GM04504 (cell line): ENCODE measurements at regions not wholly inside any gene's neighbourhood (a gene's known extent, or its start where the extent isn't known, plus 50 kb on each side); places are given as distances from the start of the nearest gene placed in this dataset.

ENCODE experiments used
- DNase-seq: peaks from one replicate; pipeline ENCODE4 v3.0.0-alpha.2; 2012; ENCODE audit warnings: low read depth

DNA sequence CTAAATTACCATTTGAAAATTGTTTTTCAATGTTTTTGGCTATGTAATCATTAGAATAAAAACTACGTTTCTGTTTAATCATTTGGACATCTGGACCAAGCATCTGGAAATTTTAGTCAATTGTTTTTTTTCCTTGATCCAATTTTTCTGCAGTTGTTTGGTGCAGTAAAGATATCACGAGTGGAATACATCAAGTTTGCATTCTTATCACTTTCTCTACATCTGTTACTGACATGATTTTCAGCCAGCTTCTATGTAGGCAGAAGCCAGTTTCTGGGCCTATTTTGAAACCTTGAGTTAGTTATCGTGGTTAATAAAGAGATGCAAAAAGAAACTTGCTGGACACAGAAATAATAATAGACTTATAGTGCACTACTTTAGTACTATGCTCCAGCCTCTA, 277.9 kb upstream of the ADAMTS5 start:
- no peak for DNase-seq

DNA sequence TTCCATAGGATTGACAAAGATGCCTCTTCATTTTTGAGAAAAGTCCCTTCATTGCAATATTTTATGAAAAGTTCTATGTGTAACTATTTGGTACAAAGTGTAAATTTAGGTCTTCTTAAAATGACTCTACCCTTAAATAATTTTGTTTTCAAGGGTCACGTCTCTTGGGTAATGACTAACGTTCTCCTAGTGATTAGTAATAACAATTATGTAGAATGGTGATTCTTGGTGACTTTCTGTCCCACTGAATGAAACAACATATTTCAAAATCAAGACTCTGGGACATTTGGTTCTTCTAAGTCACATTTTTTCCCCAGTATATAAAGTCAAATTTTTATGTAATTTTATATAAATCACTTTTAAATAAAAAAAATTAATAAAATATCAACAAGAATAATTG, 277.5 kb upstream of the ADAMTS5 start:
- DNase-seq: no peak

GRCh38 chr21:27240839-27241238, 274.0 kb upstream of the ADAMTS5 start:
- no peak for DNase-seq

GRCh38 chr21:27233514-27234115, 266.7 kb upstream of the ADAMTS5 start:
- DNase-seq: no peak

GRCh38 chr21:27225940-27226339, 259.1 kb upstream of the ADAMTS5 start:
- DNase-seq: no peak

DNA sequence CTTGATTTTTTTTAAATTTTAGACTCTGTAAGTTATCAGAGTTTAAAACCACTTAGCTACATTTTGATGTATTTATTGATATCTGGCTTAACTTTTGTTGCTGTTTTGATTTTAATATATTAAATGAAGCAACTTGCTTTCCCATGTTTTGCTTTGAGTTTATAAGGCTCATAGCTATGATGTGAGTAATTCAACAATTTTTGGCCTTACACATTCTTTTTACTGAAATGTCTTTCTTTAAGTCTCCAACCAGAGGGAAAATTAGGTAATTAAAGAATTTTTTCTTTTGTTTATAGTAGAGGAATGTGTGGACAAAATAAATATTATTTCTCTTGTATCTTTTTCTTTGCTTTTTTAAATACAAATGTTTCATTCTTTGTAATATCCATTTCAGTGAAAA, 258.3 kb upstream of the ADAMTS5 start:
- DNase-seq: no peak

- no peak for DNase-seq
These were observed 257.3 kb upstream of the ADAMTS5 start for GRCh38 chr21:27224169-27224568.

DNA sequence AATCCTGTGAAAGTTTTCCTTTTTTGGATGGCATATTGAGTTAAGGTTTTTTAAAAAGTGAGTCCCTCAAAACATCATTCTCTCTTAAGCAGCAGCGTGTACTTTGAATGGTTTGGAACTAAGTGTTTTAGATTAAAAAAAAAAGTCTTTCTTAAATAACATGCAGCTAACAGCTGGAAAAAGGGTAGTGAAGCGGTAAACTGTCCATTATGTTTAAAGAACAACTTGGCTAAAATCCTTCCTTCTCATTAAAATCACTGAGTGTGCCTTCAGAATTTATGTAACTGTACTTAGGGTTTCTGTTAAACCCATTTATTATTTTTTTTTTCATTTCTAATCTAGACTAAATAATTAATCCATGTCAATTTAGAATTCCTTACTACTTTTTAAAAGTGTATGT, 254.2 kb upstream of the ADAMTS5 start:
- no peak for DNase-seq

- DNase-seq: no peak
These were observed 253.5 kb upstream of the ADAMTS5 start for GRCh38 chr21:27220416-27220815.

GRCh38 chr21:27219068-27219467, 252.2 kb upstream of the ADAMTS5 start:
- DNase-seq: no peak

DNA sequence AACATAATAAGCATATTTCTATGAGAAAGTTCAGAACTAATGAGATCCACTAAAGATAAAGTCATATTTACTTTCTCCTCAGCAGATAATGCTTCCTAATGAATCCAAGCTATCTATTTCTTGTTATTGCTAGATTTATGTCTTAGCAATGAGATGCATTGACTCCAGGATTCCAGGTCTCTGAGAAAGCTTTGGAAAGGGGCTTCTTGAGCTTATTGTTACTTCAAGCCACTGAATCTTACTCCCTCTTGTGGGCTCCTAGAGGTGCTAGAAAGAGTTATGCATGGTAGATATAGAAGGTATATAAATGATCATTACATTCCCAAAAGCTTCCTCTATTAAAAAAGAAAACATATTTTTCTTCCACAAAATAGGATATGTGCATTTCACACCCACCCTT, 246.4 kb upstream of the ADAMTS5 start:
- no peak for DNase-seq

DNA sequence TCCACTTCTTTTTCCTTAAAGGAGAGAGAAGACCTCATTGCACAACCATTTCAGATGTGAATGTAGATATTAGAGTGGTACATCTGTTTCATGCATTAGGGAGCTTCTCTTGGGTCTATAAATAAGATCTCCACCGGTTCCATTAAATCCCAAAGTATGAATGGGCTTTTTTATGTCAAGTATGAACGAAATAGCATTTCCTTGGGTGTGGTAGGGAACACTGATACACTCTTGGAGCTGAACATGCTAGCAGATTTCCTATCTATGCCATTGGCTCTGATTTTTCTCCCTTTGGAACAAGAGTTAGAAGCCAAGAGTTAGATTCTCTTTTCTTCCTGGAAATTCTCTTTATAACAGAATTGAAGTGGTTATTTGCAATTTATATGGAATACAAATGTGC, 245.6 kb upstream of the ADAMTS5 start:
- no peak for DNase-seq

- DNase-seq: no peak
These were observed 242.7 kb upstream of the ADAMTS5 start for GRCh38 chr21:27209546-27209945.

DNA sequence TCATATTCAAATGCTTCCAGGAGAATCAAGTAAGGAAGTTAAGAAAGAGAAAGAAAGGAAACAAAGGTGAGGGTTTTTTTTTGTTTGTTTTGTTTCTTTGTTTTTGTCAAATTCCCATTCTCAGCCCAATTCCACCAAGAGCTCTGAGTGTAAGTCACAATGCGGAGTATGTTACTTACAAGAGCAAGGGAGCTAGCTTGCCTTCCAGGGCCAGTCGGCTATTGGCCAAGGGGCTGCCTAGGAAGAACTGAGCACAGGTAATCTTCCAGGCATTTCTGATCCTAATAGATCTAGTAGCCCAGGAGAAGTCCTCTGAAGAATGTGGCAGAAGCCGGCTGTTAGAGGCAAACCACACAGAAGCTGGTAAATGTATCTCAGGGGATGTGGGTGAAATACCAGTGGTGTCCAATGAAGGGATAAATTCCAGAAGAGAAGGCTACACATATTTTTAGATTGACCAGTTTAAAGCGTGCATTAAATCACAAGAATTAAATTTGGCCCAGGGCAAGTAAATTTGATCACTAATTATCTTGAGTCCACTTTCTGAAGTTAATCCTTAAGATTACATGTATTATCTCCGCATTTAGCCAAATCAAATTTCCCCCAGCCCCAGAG, 239.6 kb upstream of the ADAMTS5 start:
- no peak for DNase-seq

GRCh38 chr21:27202301-27202700, 235.4 kb upstream of the ADAMTS5 start:
- no peak for DNase-seq

DNA sequence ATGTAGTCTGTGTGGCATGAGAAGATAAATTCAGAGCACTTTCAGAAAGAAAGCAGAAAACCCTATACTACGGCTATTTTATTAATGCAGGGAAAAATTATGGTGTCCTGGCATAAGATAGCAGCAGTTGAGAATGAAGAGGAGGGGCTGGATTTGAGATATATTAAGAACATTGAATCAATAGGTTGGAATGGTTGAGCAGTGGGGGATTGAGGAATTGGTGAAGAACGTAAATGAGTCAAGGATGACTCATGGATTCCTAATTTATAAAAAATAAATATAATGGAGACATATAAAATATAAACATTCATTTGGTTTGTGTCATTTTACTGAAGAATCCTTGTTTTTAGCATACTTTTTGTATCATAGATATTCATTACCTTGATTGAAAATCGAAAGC, 234.3 kb upstream of the ADAMTS5 start:
- DNase-seq: no peak

GRCh38 chr21:27196651-27197050, 229.8 kb upstream of the ADAMTS5 start:
- DNase-seq: no peak

- no peak for DNase-seq
These were observed 225.5 kb upstream of the ADAMTS5 start for GRCh38 chr21:27192281-27192949.

- peak; percentile 28 for DNase-seq
These were observed 223.7 kb upstream of the ADAMTS5 start for GRCh38 chr21:27190601-27191000.

DNA sequence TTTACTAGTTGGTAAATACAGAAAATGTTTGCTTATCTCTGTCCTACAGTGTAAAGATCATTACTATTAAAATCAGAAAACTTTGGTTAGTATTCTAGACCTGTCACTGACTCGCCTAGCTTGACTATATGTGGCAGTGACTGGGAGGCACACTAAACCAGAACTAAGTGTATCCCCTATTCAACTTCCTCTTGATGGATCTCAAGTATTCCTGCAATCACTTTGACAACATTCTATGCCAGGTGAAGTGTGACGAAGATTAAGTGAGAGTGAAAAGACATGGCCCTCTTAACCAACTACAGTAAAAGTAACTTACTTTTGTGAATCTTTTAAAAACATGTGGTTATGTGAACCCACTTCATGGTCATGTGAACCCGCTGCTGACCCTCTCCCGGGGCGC, 223.0 kb upstream of the ADAMTS5 start:
- DNase-seq: no peak

GRCh38 chr21:27173053-27173452, 206.2 kb upstream of the ADAMTS5 start:
- peak; percentile 27 for DNase-seq

DNA sequence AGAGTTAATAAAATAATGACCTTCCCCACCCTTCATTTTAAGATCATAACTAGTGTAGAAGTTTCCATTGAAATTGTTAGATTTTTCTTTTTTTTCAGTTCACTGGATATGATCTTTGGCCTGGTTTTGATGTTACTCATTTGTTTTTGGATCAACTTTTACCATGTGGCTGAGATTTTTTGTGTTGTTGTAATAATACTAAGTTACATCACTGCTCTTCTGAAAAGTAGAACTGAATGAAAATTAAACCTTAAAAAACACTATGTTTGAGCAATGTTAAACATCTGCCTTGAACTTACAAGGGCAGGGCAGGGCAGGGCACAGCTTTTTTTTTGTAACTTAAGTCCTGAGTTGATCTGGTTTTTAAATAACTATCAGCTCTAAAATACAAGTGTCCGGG, 204.8 kb upstream of the ADAMTS5 start:
- DNase-seq: peak; percentile 41

- no peak for DNase-seq
These were observed 201.2 kb upstream of the ADAMTS5 start for GRCh38 chr21:27168084-27168483.
